DND-41 (cell line): ENCODE measurements at regions not wholly inside any gene's neighbourhood (a gene's known extent, or its start where the extent isn't known, plus 50 kb on each side); places are given as distances from the start of the nearest gene placed in this dataset.
"Not testable (repeated sequence)": the region's sequence is repeated elsewhere in the genome, so short reads cannot be mapped to it uniquely, and the experiment has no call there.

Source experiments
- ATAC-seq: fragments of 200-7000 bp; cut with Tn5 transposase; 3 replicates; pipeline ENCODE4 v1.9.1; 2021; ENCODE audit warnings: low read depth; ENCODE audit not compliant: insufficient read depth
- DNase-seq: peaks from one replicate; pipeline ENCODE4 v3.0.0-alpha.2; 2020
- H2AFZ ChIP-seq: 2 replicates; pipeline ENCODE4 v1.6.0; 2012; ENCODE audit warnings: low read depth, low read length
- H3K27ac ChIP-seq: 2 replicates; pipeline ENCODE4 v1.5.1; 2012; ENCODE audit warnings: low read length, inconsistent platforms
- H3K27me3 ChIP-seq: fragments of 200-600 bp; sonication (generic); 2 replicates; pipeline ENCODE4 v1.6.0; 2012; ENCODE audit warnings: low read length, mild to moderate bottlenecking, inconsistent platforms; ENCODE audit not compliant: insufficient read depth, poor library complexity
- H3K36me3 ChIP-seq: 2 replicates; pipeline ENCODE4 v1.5.1; 2012; ENCODE audit warnings: low read length, inconsistent platforms; ENCODE audit not compliant: insufficient read depth
- H3K4me1 ChIP-seq: 2 replicates; pipeline ENCODE4 v1.5.1; 2012; ENCODE audit warnings: mild to moderate bottlenecking, low read length; ENCODE audit not compliant: insufficient read depth
- H3K4me2 ChIP-seq: 2 replicates; pipeline ENCODE4 v1.6.0; 2012; ENCODE audit warnings: mild to moderate bottlenecking, moderate library complexity, low read length, inconsistent platforms; ENCODE audit not compliant: insufficient read depth
- H3K4me3 ChIP-seq, 2 experiments: fragments of 200-600 bp in 1 of 2; shearing (Covaris generic) in 1 of 2; 2 replicates each; pipeline ENCODE4 v1.5.1; 2012 to 2016; ENCODE audit warnings: inconsistent platforms in 2 of 2, low read length in 2 of 2, mild to moderate bottlenecking in 2 of 2, low read depth in 1 of 2, moderate library complexity in 1 of 2
- H3K79me2 ChIP-seq: 2 replicates; pipeline ENCODE4 v1.6.0; 2012; ENCODE audit warnings: low read length, inconsistent platforms; ENCODE audit not compliant: insufficient read depth
- H3K9ac ChIP-seq: 2 replicates; pipeline ENCODE4 v1.6.0; 2012; ENCODE audit warnings: low read depth, mild to moderate bottlenecking, inconsistent platforms, low read length, moderate library complexity
- H3K9me3 ChIP-seq: 2 replicates; pipeline ENCODE4 v1.5.1; 2012; ENCODE audit warnings: low read length, moderate library complexity, mild to moderate bottlenecking, inconsistent platforms; ENCODE audit not compliant: insufficient read depth, severe bottlenecking
- H4K20me1 ChIP-seq: 2 replicates; pipeline ENCODE4 v1.6.0; 2012; ENCODE audit warnings: low read length; ENCODE audit not compliant: insufficient read depth
- CTCF ChIP-seq: IDR thresholded peaks from 2 replicates; pipeline ENCODE4 v1.5.1; 2012; ENCODE audit warnings: borderline replicate concordance, low read length, moderate library complexity, mild to moderate bottlenecking; ENCODE audit not compliant: poor library complexity, severe bottlenecking; ENCODE audit errors: extremely low read depth
- EZH2 ChIP-seq: IDR thresholded peaks from 3 replicates; pipeline ENCODE4 v1.6.1; 2012; ENCODE audit warnings: borderline replicate concordance, low read depth, mild to moderate bottlenecking, moderate library complexity, low read length, inconsistent platforms; ENCODE audit not compliant: severe bottlenecking

GRCh38 chr4:85132117-85132516, 165.6 kb upstream of the WDFY3 start:
- H3K79me2 ChIP-seq = no peaks in the 10 kb centered on the region
- no peaks in the 10 kb centered on the region for H3K9me3 ChIP-seq
- no peaks in the 10 kb centered on the region for H3K4me1 ChIP-seq
- DNase-seq (no peak), ATAC-seq (no peak)
- H3K4me2 ChIP-seq = no peak overlapping the region
- no peak overlapping the region for H2AFZ ChIP-seq
- no peak overlapping the region for H3K4me3 ChIP-seq
- H3K36me3 ChIP-seq = no peaks in the 10 kb centered on the region
- no peaks in the 10 kb centered on the region for H4K20me1 ChIP-seq
- H3K27ac ChIP-seq = no peak overlapping the region
- H3K9ac ChIP-seq = no peak overlapping the region
- no peak for TF ChIP-seq EZH2
- TF ChIP-seq CTCF = no peak
- no peaks in the 10 kb centered on the region for H3K27me3 ChIP-seq

GRCh38 chr4:85132570-85132969, 166.1 kb upstream of the WDFY3 start:
- H4K20me1 ChIP-seq = no peaks in the 10 kb centered on the region
- H3K9ac ChIP-seq = no peak overlapping the region
- no peak overlapping the region for H3K4me3 ChIP-seq
- H3K9me3 ChIP-seq = no peaks in the 10 kb centered on the region
- H3K4me2 ChIP-seq = no peak overlapping the region
- H3K27ac ChIP-seq = no peak overlapping the region
- ATAC-seq = no peak
- no peak for DNase-seq
- H3K27me3 ChIP-seq = no peaks in the 10 kb centered on the region
- no peaks in the 10 kb centered on the region for H3K79me2 ChIP-seq
- TF ChIP-seq CTCF (no peak), EZH2 (no peak)
- no peaks in the 10 kb centered on the region for H3K36me3 ChIP-seq
- H2AFZ ChIP-seq = no peak overlapping the region
- no peaks in the 10 kb centered on the region for H3K4me1 ChIP-seq

DNA sequence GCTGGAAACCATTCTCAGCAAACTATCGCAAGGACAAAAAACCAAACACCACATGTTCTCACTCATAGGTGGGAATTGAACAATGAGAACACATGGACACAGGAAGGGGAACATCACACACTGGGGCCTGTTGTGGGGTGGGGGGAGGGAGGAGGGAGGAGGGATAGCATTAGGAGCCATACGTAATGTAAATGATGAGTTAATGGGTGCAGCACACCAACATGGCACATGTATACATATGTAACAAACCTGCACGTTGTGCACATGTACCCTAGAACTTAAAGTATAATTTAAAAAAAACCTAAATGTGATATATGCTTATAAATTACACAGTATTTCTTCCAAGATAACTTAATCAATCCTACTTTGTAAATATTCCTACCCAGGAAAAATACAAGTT, 173.3 kb upstream of the WDFY3 start:
- H3K9ac ChIP-seq, H3K4me2 ChIP-seq, H3K79me2 ChIP-seq, ATAC-seq, H4K20me1 ChIP-seq, H3K27me3 ChIP-seq, DNase-seq, H3K4me3 ChIP-seq, H3K9me3 ChIP-seq, H3K27ac ChIP-seq, H3K36me3 ChIP-seq, H2AFZ ChIP-seq, H3K4me1 ChIP-seq: not testable (repeated sequence)

- no peaks in the 10 kb centered on the region for H3K9me3 ChIP-seq
- no peaks in the 10 kb centered on the region for H3K4me1 ChIP-seq
- H3K27ac ChIP-seq = no peak overlapping the region
- no peak overlapping the region for H2AFZ ChIP-seq
- no peak overlapping the region for H3K4me3 ChIP-seq
- no peaks in the 10 kb centered on the region for H4K20me1 ChIP-seq
- H3K79me2 ChIP-seq = no peaks in the 10 kb centered on the region
- no peaks in the 10 kb centered on the region for H3K27me3 ChIP-seq
- DNase-seq (no peak), ATAC-seq (no peak)
- no peak overlapping the region for H3K9ac ChIP-seq
- no peaks in the 10 kb centered on the region for H3K36me3 ChIP-seq
- H3K4me2 ChIP-seq = no peak overlapping the region
- no peak for TF ChIP-seq CTCF
These were observed 176.0 kb upstream of the WDFY3 start for GRCh38 chr4:85142451-85142850.
